Endothelial cell of umbilical vein (primary cell): ENCODE measurements at regions not wholly inside any gene's neighbourhood (a gene's known extent, or its start where the extent isn't known, plus 50 kb on each side); places are given as distances from the start of the nearest gene placed in this dataset.

ENCODE experiments used
- BruUV-seq: library from RNA; stranded (reverse); fragments of 400-500 nt; replicated peaks from 2 replicates; lab custom pipeline; 2021; lab: Mats Ljungman, UMichigan
- CTCF ChIA-PET: fragments of 300-600, 350-600 bp; sonication (Branson Sonifier 250); formaldehyde crosslinking; loops from one replicate; lab custom pipeline; 2021; ENCODE audit warnings: antibody characterized with exemption, inconsistent platforms; lab: Charles Lee
- POLR2A ChIA-PET: fragments of 300-600, 350-600 bp; sonication (Branson Sonifier 250); formaldehyde crosslinking; loops from one replicate; lab custom pipeline; 2021; ENCODE audit warnings: antibody characterized with exemption, inconsistent platforms; lab: Charles Lee
- DNase-seq: peaks from one replicate; pipeline ENCODE4 v3.0.0-alpha.2; 2011; ENCODE audit warnings: low read depth, low spot score
- FAIRE-seq: peaks from 2 replicates; lab custom pipeline; 2011; peaks lifted over from hg19 to GRCh38; lab: Jason Lieb, UNC
- H2AFZ ChIP-seq: 2 replicates; pipeline ENCODE4 v1.6.0; 2012; ENCODE audit warnings: low read depth, low read length, control low read depth, inconsistent platforms
- H3K27ac ChIP-seq: 2 replicates; pipeline ENCODE4 v1.5.1; 2011; ENCODE audit warnings: low read depth, mild to moderate bottlenecking, control low read depth, low read length, moderate library complexity; ENCODE audit not compliant: insufficient read depth
- H3K27me3 ChIP-seq, 2 experiments: 2 replicates each; pipeline versions ENCODE4 v1.6.0 to v1.6.1; 2011; ENCODE audit warnings: low read length in 2 of 2, mixed read lengths in 1 of 2; ENCODE audit not compliant: control insufficient read depth in 2 of 2, insufficient read depth in 2 of 2
- H3K36me3 ChIP-seq, 2 experiments: 2 replicates in 1 of 2; 3 replicates in 1 of 2; pipeline ENCODE4 v1.5.1; 2011; ENCODE audit warnings: low read length in 2 of 2, mild to moderate bottlenecking in 1 of 2, moderate library complexity in 1 of 2; ENCODE audit not compliant: control insufficient read depth in 2 of 2, insufficient read depth in 2 of 2; ENCODE audit errors: extremely low read depth in 1 of 2
- H3K4me1 ChIP-seq: 3 replicates; pipeline ENCODE4 v1.5.1; 2011; ENCODE audit warnings: mild to moderate bottlenecking, low read length; ENCODE audit not compliant: control insufficient read depth, insufficient read depth; ENCODE audit errors: extremely low read depth
- H3K4me2 ChIP-seq: 2 replicates; pipeline ENCODE4 v1.6.1; 2011; ENCODE audit warnings: low read length, control low read depth, mixed read lengths; ENCODE audit not compliant: insufficient read depth
- H3K4me3 ChIP-seq, 3 experiments: fragments of 200-600 bp in 1 of 3; sonication (generic), shearing (Covaris generic) in 1 of 3; replicated peaks in 1 of 3; 2 replicates each; pipeline ENCODE4 v1.5.1; 2011 to 2016; ENCODE audit warnings: control low read depth in 3 of 3, low read length in 3 of 3, mild to moderate bottlenecking in 2 of 3, inconsistent platforms in 1 of 3, low read depth in 1 of 3, moderate library complexity in 1 of 3; ENCODE audit not compliant: insufficient read depth in 1 of 3
- H3K79me2 ChIP-seq: 2 replicates; pipeline ENCODE4 v1.6.0; 2012; ENCODE audit warnings: low read length, inconsistent platforms; ENCODE audit not compliant: control insufficient read depth, insufficient read depth
- H3K9ac ChIP-seq: replicated peaks from 2 replicates; pipeline ENCODE3; 2011; ENCODE audit warnings: low read length, control low read depth; ENCODE audit not compliant: insufficient read depth; ENCODE audit errors: extremely low read depth
- H3K9me1 ChIP-seq: replicated peaks from 3 replicates; pipeline ENCODE4 v1.6.0; 2011; ENCODE audit warnings: mild to moderate bottlenecking, low read length; ENCODE audit not compliant: control insufficient read depth, insufficient read depth; ENCODE audit errors: extremely low read depth
- H3K9me3 ChIP-seq: replicated peaks from 2 replicates; pipeline ENCODE4 v1.5.1; 2012; ENCODE audit warnings: low read length, inconsistent platforms; ENCODE audit not compliant: control insufficient read depth, insufficient read depth
- H4K20me1 ChIP-seq: replicated peaks from 2 replicates; pipeline ENCODE3; 2011; ENCODE audit warnings: mild to moderate bottlenecking, low read length; ENCODE audit not compliant: control insufficient read depth, insufficient read depth; ENCODE audit errors: extremely low read depth
- EZH2 ChIP-seq: IDR thresholded peaks from 2 replicates; pipeline ENCODE4 v1.6.1; 2012; ENCODE audit warnings: borderline replicate concordance, low read depth, mild to moderate bottlenecking, moderate library complexity, low read length, inconsistent platforms; ENCODE audit not compliant: severe bottlenecking
- FOS ChIP-seq: IDR thresholded peaks from 2 replicates; pipeline ENCODE4 v1.6.1; 2011; ENCODE audit warnings: mild to moderate bottlenecking, low read length, moderate library complexity, borderline replicate concordance; ENCODE audit not compliant: insufficient read depth
- GATA2 ChIP-seq: IDR thresholded peaks from 2 replicates; pipeline ENCODE4 v1.7.0; 2011; ENCODE audit warnings: low read depth, mild to moderate bottlenecking, moderate library complexity, mixed read lengths, low read length; ENCODE audit not compliant: insufficient read length, insufficient read depth
- JUN ChIP-seq: IDR thresholded peaks from 2 replicates; pipeline ENCODE4 v1.6.1; 2011; ENCODE audit warnings: borderline replicate concordance, low read depth; ENCODE audit not compliant: insufficient read length, insufficient read depth
- MYC ChIP-seq: IDR thresholded peaks from one replicate; pipeline ENCODE4 v1.6.1; 2011; ENCODE audit warnings: mild to moderate bottlenecking, low read depth, low read length
- POLR2A ChIP-seq: IDR thresholded peaks from 2 replicates; pipeline ENCODE4 v1.6.1; 2012; ENCODE audit warnings: low read depth, mild to moderate bottlenecking, control low read depth, low read length
- POLR2AphosphoS5 ChIP-seq: IDR thresholded peaks from 2 replicates; pipeline ENCODE4 v1.6.1; 2012; ENCODE audit warnings: low read depth, mild to moderate bottlenecking, control low read depth, low read length, moderate library complexity; ENCODE audit not compliant: insufficient read depth
- dilution Hi-C: fragments of 300-500 bp; cut with MboI; formaldehyde crosslinking; loops from one replicate; pipeline ENCODE4 v1.15.0; 2019; ENCODE audit warnings: low sequenced_read_pairs; ENCODE audit not compliant: extremely low pct_ligation_motif_present
- intact Hi-C: fragments of 100-400 bp; cut with micrococcal nuclease; formaldehyde crosslinking; loops from one replicate; pipeline ENCODE4 v1.10.0; 2022
- TF ChIP-seq, protein P1 (sequence below): IDR thresholded peaks from 2 replicates; pipeline ENCODE4 v1.6.1; 2011; ENCODE audit not compliant: insufficient read depth, insufficient read length
- TF ChIP-seq, protein P2 (sequence below), 2 donors: IDR thresholded peaks; 1 replicate in 1 of 2; 2 replicates in 1 of 2; pipeline ENCODE4 v1.5.1; 2011; ENCODE audit warnings: low read length in 2 of 2, mild to moderate bottlenecking in 2 of 2, moderate library complexity in 2 of 2, control low read depth in 1 of 2, inconsistent platforms in 1 of 2, low read depth in 1 of 2; ENCODE audit not compliant: insufficient read depth in 1 of 2; ENCODE audit errors: extremely low read depth in 1 of 2

GRCh38 chr18:6505498-6505875, 90.8 kb upstream of the L3MBTL4 start:
- Histone ChIP-seq H3K4me3 (no peak overlapping the region), H3K36me3 (no peaks in the 10 kb centered on the region), H3K4me1 (no peaks in the 10 kb centered on the region), H2AFZ (no peak overlapping the region), H3K79me2 (no peaks in the 10 kb centered on the region), H3K27me3 (no peaks in the 10 kb centered on the region), H3K9me3 (no peaks in the 10 kb centered on the region), H3K4me2 (no peak overlapping the region), H3K27ac (no peak overlapping the region), H4K20me1 (no peaks in the 10 kb centered on the region), H3K9ac (no peak overlapping the region), H3K9me1 (no peaks in the 10 kb centered on the region)
- TF ChIP-seq EZH2 (no peak), POLR2AphosphoS5 (no peak), MYC (no peak), POLR2A (no peak), JUN (no peak), GATA2 (no peak), FOS (no peak)
- TF ChIP-seq, protein P1, sequence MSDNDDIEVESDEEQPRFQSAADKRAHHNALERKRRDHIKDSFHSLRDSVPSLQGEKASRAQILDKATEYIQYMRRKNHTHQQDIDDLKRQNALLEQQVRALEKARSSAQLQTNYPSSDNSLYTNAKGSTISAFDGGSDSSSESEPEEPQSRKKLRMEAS: no peak
- TF ChIP-seq, protein P2, sequence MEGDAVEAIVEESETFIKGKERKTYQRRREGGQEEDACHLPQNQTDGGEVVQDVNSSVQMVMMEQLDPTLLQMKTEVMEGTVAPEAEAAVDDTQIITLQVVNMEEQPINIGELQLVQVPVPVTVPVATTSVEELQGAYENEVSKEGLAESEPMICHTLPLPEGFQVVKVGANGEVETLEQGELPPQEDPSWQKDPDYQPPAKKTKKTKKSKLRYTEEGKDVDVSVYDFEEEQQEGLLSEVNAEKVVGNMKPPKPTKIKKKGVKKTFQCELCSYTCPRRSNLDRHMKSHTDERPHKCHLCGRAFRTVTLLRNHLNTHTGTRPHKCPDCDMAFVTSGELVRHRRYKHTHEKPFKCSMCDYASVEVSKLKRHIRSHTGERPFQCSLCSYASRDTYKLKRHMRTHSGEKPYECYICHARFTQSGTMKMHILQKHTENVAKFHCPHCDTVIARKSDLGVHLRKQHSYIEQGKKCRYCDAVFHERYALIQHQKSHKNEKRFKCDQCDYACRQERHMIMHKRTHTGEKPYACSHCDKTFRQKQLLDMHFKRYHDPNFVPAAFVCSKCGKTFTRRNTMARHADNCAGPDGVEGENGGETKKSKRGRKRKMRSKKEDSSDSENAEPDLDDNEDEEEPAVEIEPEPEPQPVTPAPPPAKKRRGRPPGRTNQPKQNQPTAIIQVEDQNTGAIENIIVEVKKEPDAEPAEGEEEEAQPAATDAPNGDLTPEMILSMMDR (IDR thresholded peaks at IDR 0.05; ENCODE audit: extremely low read depth in 1 of 2, insufficient read depth in 1 of 2, low read depth in 1 of 2, low read length in 2 of 2): no peak
- POLR2A ChIA-PET: no interaction called here
- FAIRE-seq (no peak), DNase-seq (no peak)
- no TSS peak for BruUV-seq
- intact Hi-C loops: no loop called here
- CTCF ChIA-PET: no interaction called here
- dilution Hi-C loops: no loop called here
